GM23248 (cell line): ENCODE measurements at regions not wholly inside any gene's neighbourhood (a gene's known extent, or its start where the extent isn't known, plus 50 kb on each side); places are given as distances from the start of the nearest gene placed in this dataset.

Experiments
- EZH2 ChIP-seq: fragments of 200-600 bp; sonication (generic); IDR thresholded peaks from 2 replicates; pipeline ENCODE4 v1.6.1; 2018; ENCODE audit warnings: antibody characterized with exemption, mild to moderate bottlenecking; ENCODE audit not compliant: insufficient read depth, poor library complexity, severe bottlenecking
- EZH2phosphoT487 ChIP-seq: fragments of 200-600 bp; sonication (generic); IDR thresholded peaks from 2 replicates; pipeline ENCODE4 v1.6.1; 2018; ENCODE audit warnings: antibody characterized with exemption, moderate library complexity, mild to moderate bottlenecking, low read depth; ENCODE audit not compliant: insufficient read depth

GRCh38 chr3:159835126-159835525 is 153.5 kb upstream of the IL12A start:
- TF ChIP-seq EZH2 = no peak
- no peak for TF ChIP-seq EZH2phosphoT487
